IMR-90 (cell line): ENCODE measurements at regions not wholly inside any gene's neighbourhood (a gene's known extent, or its start where the extent isn't known, plus 50 kb on each side); places are given as distances from the start of the nearest gene placed in this dataset.

ENCODE experiments used
- ATAC-seq: fragments of 200-7000 bp; cut with Tn5 transposase; 2 replicates; pipeline ENCODE4 v1.9.1; 2020; ENCODE audit warnings: low read depth, mild to moderate bottlenecking, moderate library complexity
- BruUV-seq: library from RNA; stranded (reverse); fragments of 400-500 nt; replicated peaks from 2 replicates; lab custom pipeline; 2021; lab: Mats Ljungman, UMichigan
- CTCF ChIA-PET: fragments of 300-600 bp; formaldehyde crosslinking; extraction: SDS; loops from one replicate; lab custom pipeline; 2021; ENCODE audit warnings: antibody characterized with exemption; lab: Yijun Ruan, JAX
- POLR2A ChIA-PET: fragments of 300-600 bp; sonication (Branson Sonifier 250); formaldehyde crosslinking; loops from one replicate; lab custom pipeline; 2022; ENCODE audit warnings: antibody characterized with exemption; ENCODE audit not compliant: unreplicated experiment; lab: Charles Lee
- DNase-seq: peaks from one replicate; pipeline ENCODE4 v3.0.0; 2013
- H2AFZ ChIP-seq: replicated peaks from 2 replicates; pipeline ENCODE3; 2013; ENCODE audit warnings: low read length, mild to moderate bottlenecking; ENCODE audit not compliant: poor library complexity
- H2AK5ac ChIP-seq: 2 replicates; pipeline ENCODE4 v1.6.1; 2013; ENCODE audit warnings: low read depth, low read length, inconsistent platforms
- H2AK9ac ChIP-seq: replicated peaks from 2 replicates; pipeline ENCODE3; 2013; ENCODE audit warnings: mild to moderate bottlenecking, low read depth, low read length, moderate library complexity; ENCODE audit not compliant: poor library complexity
- H2BK120ac ChIP-seq: 2 replicates; pipeline ENCODE4 v1.6.1; 2013; ENCODE audit warnings: low read depth, low read length, inconsistent platforms
- H2BK15ac ChIP-seq: 3 replicates; pipeline ENCODE4 v1.6.1; 2013; ENCODE audit warnings: low read depth, low read length, inconsistent platforms
- H2BK20ac ChIP-seq: 2 replicates; pipeline ENCODE4 v1.6.1; 2013; ENCODE audit warnings: low read depth, mild to moderate bottlenecking, inconsistent platforms, low read length, moderate library complexity
- H2BK5ac ChIP-seq: 2 replicates; pipeline ENCODE4 v1.6.1; 2013; ENCODE audit warnings: mild to moderate bottlenecking, low read depth, low read length, inconsistent platforms; ENCODE audit not compliant: poor library complexity, severe bottlenecking
- H3K14ac ChIP-seq: replicated peaks from 2 replicates; pipeline ENCODE4 v1.6.1; 2013; ENCODE audit warnings: low read depth, low read length, inconsistent platforms
- H3K18ac ChIP-seq: 2 replicates; pipeline ENCODE4 v1.6.1; 2013; ENCODE audit warnings: low read depth, low read length, control low read depth
- H3K23ac ChIP-seq: 2 replicates; pipeline ENCODE4 v1.6.1; 2013; ENCODE audit warnings: low read depth, low read length, inconsistent platforms
- H3K27ac ChIP-seq: 2 replicates; pipeline ENCODE4 v1.5.1; 2013; ENCODE audit warnings: mild to moderate bottlenecking, control low read depth, low read length; ENCODE audit not compliant: insufficient read depth
- H3K27me3 ChIP-seq: 2 replicates; pipeline ENCODE4 v1.6.1; 2013; ENCODE audit warnings: low read length; ENCODE audit not compliant: control insufficient read depth, insufficient read depth
- H3K36me3 ChIP-seq: 2 replicates; pipeline ENCODE4 v1.6.1; 2013; ENCODE audit warnings: low read length, mixed read lengths; ENCODE audit not compliant: control insufficient read depth, insufficient read depth
- H3K4ac ChIP-seq: 2 replicates; pipeline ENCODE4 v1.6.1; 2013; ENCODE audit warnings: low read depth, low read length, inconsistent platforms
- H3K4me1 ChIP-seq: 2 replicates; pipeline ENCODE4 v1.6.1; 2013; ENCODE audit warnings: low read length, mixed read lengths; ENCODE audit not compliant: control insufficient read depth, insufficient read depth
- H3K4me2 ChIP-seq: 2 replicates; pipeline ENCODE4 v1.6.1; 2013; ENCODE audit warnings: low read depth, mild to moderate bottlenecking, control low read depth, low read length, moderate library complexity
- H3K4me3 ChIP-seq: 2 replicates; pipeline ENCODE4 v1.5.1; 2013; ENCODE audit warnings: low read depth, mild to moderate bottlenecking, control low read depth, low read length, moderate library complexity; ENCODE audit not compliant: insufficient read depth
- H3K56ac ChIP-seq: 2 replicates; pipeline ENCODE4 v1.6.1; 2013; ENCODE audit warnings: low read length, inconsistent platforms; ENCODE audit not compliant: insufficient read depth; ENCODE audit errors: extremely low read depth
- H3K79me1 ChIP-seq, 2 experiments: 2 replicates each; pipeline ENCODE4 v1.6.1; 2013; ENCODE audit warnings: low read length in 2 of 2, inconsistent platforms in 1 of 2, low read depth in 1 of 2
- H3K9ac ChIP-seq: 2 replicates; pipeline ENCODE4 v1.6.1; 2013; ENCODE audit warnings: low read depth, low read length, control low read depth
- H3K9me1 ChIP-seq: 2 replicates; pipeline ENCODE4 v1.6.1; 2013; ENCODE audit warnings: low read length, inconsistent platforms; ENCODE audit not compliant: insufficient read depth
- H3K9me3 ChIP-seq: 2 replicates; pipeline ENCODE4 v1.6.1; 2013; ENCODE audit warnings: low read length; ENCODE audit not compliant: control insufficient read depth, insufficient read depth
- H4K20me1 ChIP-seq: 2 replicates; pipeline ENCODE4 v1.6.1; 2013; ENCODE audit warnings: low read length, inconsistent platforms; ENCODE audit not compliant: insufficient read depth
- H4K5ac ChIP-seq: 2 replicates; pipeline ENCODE4 v1.6.1; 2013; ENCODE audit warnings: mild to moderate bottlenecking, low read depth, low read length, control low read depth
- H4K8ac ChIP-seq, 2 experiments: 2 replicates each; pipeline ENCODE4 v1.6.1; 2013; ENCODE audit warnings: low read depth in 2 of 2, low read length in 2 of 2, control low read depth in 1 of 2, inconsistent platforms in 1 of 2
- H4K91ac ChIP-seq: 2 replicates; pipeline ENCODE4 v1.6.1; 2013; ENCODE audit warnings: low read depth, low read length, inconsistent platforms; ENCODE audit not compliant: insufficient read depth
- CEBPB ChIP-seq: IDR thresholded peaks from 2 replicates; pipeline ENCODE4 v1.6.1; 2012; ENCODE audit warnings: low read depth, low read length, improper control_type of control experiment
- CHD1 ChIP-seq: IDR thresholded peaks from 2 replicates; pipeline ENCODE4 v1.6.1; 2012; ENCODE audit warnings: low read depth, low read length, improper control_type of control experiment
- FOS ChIP-seq: fragments of 150-350 bp; IDR thresholded peaks from 2 replicates; pipeline ENCODE4 v1.6.1; 2016; ENCODE audit warnings: low read depth, low read length
- MXI1 ChIP-seq: IDR thresholded peaks from 2 replicates; pipeline ENCODE4 v1.6.1; 2012; ENCODE audit warnings: low read depth, mild to moderate bottlenecking, low read length, moderate library complexity, borderline replicate concordance
- NFE2L2 ChIP-seq: fragments of 150-350 bp; IDR thresholded peaks from 2 replicates; pipeline ENCODE4 v1.6.1; 2016; ENCODE audit warnings: low read depth, mild to moderate bottlenecking, low read length
- POLR2A ChIP-seq: IDR thresholded peaks from 2 replicates; pipeline ENCODE4 v1.6.1; 2012; ENCODE audit warnings: mild to moderate bottlenecking, low read depth, low read length
- RCOR1 ChIP-seq: IDR thresholded peaks from 2 replicates; pipeline ENCODE4 v1.6.1; 2012; ENCODE audit warnings: mild to moderate bottlenecking, low read length, improper control_type of control experiment; ENCODE audit not compliant: insufficient replicate concordance
- RFX5 ChIP-seq: IDR thresholded peaks from 2 replicates; pipeline ENCODE4 v1.8.0; 2012; ENCODE audit warnings: low read depth, mild to moderate bottlenecking, low read length, moderate library complexity
- SMC3 ChIP-seq: fragments of 150-350 bp; IDR thresholded peaks from 2 replicates; pipeline ENCODE4 v1.6.1; 2016; ENCODE audit warnings: low read depth, mild to moderate bottlenecking, antibody characterized with exemption, low read length, moderate library complexity
- WGBS, 2 experiments: methylation state at CpG; one replicate each; pipeline versions ENCODE4 v1.1.5 to v1.1.7; 2013; ENCODE audit warnings: missing lambda C conversion rate in 2 of 2; ENCODE audit not compliant: insufficient read length in 1 of 2; ENCODE audit errors: extremely low coverage in 2 of 2; 5-methylcytosine and 5-hydroxymethylcytosine counted together
- dilution Hi-C: fragments of 300-500 bp; cut with HindIII; formaldehyde crosslinking; loops from one replicate; pipeline ENCODE4 v1.14.3; 2018; ENCODE audit warnings: low sequenced_read_pairs; ENCODE audit not compliant: unreplicated experiment
- in situ Hi-C: fragments of 300-500 bp; cut with MboI; formaldehyde crosslinking; loops from 3 replicates; pipeline ENCODE4 v1.14.3; 2019; ENCODE audit warnings: low sequenced_read_pairs, inconsistent platforms, mixed read lengths
- intact Hi-C: fragments of 100-400 bp; cut with micrococcal nuclease; formaldehyde crosslinking; loops from 2 replicates; pipeline ENCODE4 v1.10.0; 2022
- TF ChIP-seq, protein P1 (sequence below): fragments of 150-350 bp; IDR thresholded peaks from 2 replicates; pipeline ENCODE4 v1.6.1; 2016; ENCODE audit warnings: low read depth, mild to moderate bottlenecking, low read length, moderate library complexity, borderline replicate concordance
- TF ChIP-seq, protein P2 (sequence below): conservative IDR thresholded peaks from 2 replicates; pipeline ENCODE4 v1.5.1; 2012; ENCODE audit warnings: mild to moderate bottlenecking, low read depth, low read length, improper control_type of control experiment

DNA sequence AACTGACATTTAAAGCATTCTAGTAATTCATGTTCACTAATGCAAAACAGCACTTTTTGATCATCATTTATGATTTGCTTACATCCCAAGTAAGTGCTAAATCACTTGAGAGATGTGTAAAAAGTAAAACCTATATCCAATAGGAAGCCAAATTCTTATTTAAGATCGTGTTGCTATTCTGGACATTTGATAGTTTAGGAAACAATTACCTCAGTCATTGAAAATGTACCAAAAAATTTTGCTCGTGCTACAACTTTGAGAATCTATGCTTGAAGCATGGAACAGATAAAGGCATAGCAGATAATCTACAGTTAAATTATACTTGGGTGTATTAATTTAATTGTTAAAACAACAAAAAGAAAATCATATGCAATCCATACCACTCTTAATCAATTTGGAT is 571.6 kb upstream of the NR2F2 start:
- H3K56ac ChIP-seq: no peak overlapping the region
- TF ChIP-seq POLR2A: no peak
- TF ChIP-seq, protein P1, sequence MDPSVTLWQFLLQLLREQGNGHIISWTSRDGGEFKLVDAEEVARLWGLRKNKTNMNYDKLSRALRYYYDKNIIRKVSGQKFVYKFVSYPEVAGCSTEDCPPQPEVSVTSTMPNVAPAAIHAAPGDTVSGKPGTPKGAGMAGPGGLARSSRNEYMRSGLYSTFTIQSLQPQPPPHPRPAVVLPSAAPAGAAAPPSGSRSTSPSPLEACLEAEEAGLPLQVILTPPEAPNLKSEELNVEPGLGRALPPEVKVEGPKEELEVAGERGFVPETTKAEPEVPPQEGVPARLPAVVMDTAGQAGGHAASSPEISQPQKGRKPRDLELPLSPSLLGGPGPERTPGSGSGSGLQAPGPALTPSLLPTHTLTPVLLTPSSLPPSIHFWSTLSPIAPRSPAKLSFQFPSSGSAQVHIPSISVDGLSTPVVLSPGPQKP: no peak
- TF ChIP-seq SMC3: no peak
- TF ChIP-seq NFE2L2: no peak
- TF ChIP-seq, protein P2, sequence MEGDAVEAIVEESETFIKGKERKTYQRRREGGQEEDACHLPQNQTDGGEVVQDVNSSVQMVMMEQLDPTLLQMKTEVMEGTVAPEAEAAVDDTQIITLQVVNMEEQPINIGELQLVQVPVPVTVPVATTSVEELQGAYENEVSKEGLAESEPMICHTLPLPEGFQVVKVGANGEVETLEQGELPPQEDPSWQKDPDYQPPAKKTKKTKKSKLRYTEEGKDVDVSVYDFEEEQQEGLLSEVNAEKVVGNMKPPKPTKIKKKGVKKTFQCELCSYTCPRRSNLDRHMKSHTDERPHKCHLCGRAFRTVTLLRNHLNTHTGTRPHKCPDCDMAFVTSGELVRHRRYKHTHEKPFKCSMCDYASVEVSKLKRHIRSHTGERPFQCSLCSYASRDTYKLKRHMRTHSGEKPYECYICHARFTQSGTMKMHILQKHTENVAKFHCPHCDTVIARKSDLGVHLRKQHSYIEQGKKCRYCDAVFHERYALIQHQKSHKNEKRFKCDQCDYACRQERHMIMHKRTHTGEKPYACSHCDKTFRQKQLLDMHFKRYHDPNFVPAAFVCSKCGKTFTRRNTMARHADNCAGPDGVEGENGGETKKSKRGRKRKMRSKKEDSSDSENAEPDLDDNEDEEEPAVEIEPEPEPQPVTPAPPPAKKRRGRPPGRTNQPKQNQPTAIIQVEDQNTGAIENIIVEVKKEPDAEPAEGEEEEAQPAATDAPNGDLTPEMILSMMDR: no peak
- TF ChIP-seq CEBPB: no peak
- no peak for TF ChIP-seq RFX5
- TF ChIP-seq MXI1: no peak
- TF ChIP-seq RCOR1: no peak
- TF ChIP-seq FOS: no peak
- TF ChIP-seq CHD1: no peak
- ChIA-PET POLR2A (no interaction called here), CTCF (no interaction called here)
- H3K23ac ChIP-seq: no peak overlapping the region
- H2BK5ac ChIP-seq: no peak overlapping the region
- no peak overlapping the region for H4K8ac ChIP-seq
- in situ Hi-C loops: no loop called here
- DNase-seq (no peak), ATAC-seq (no peak)
- H2AFZ ChIP-seq: no peak overlapping the region
- H3K4me1 ChIP-seq: no peaks in the 10 kb centered on the region
- no peak overlapping the region for H3K18ac ChIP-seq
- no peaks in the 10 kb centered on the region for H3K9me1 ChIP-seq
- WGBS, 2 experiments: no CpG with 5 or more reads among the region's 2 CpGs
- no peaks in the 10 kb centered on the region for H4K20me1 ChIP-seq
- no peaks in the 10 kb centered on the region for H3K79me1 ChIP-seq
- no peak overlapping the region for H4K5ac ChIP-seq
- no peak overlapping the region for H3K9ac ChIP-seq
- H2BK120ac ChIP-seq: no peak overlapping the region
- no peaks in the 10 kb centered on the region for H3K27me3 ChIP-seq
- no peaks in the 10 kb centered on the region for H3K36me3 ChIP-seq
- no peak overlapping the region for H3K4me2 ChIP-seq
- H2BK20ac ChIP-seq: no peak overlapping the region
- no peak overlapping the region for H3K27ac ChIP-seq
- no peak overlapping the region for H3K4ac ChIP-seq
- H3K14ac ChIP-seq: no peak overlapping the region
- H2BK15ac ChIP-seq: no peak overlapping the region
- no peak overlapping the region for H3K4me3 ChIP-seq
- no peak overlapping the region for H4K91ac ChIP-seq
- no TSS peak for BruUV-seq
- intact Hi-C loops: no loop called here
- dilution Hi-C loops: no loop called here
- no peaks in the 10 kb centered on the region for H3K9me3 ChIP-seq
- no peak overlapping the region for H2AK5ac ChIP-seq
- H2AK9ac ChIP-seq: no peak overlapping the region
